HG02763 (cell line): ENCODE measurements at regions not wholly inside any gene's neighbourhood (a gene's known extent, or its start where the extent isn't known, plus 50 kb on each side); places are given as distances from the start of the nearest gene placed in this dataset.

Experiments used
- ATAC-seq: cut with Tn5 transposase; IDR thresholded peaks from one replicate; pipeline ENCODE4 v1.9.1; 2021; ENCODE audit warnings: mild to moderate bottlenecking, moderate library complexity; ENCODE audit not compliant: unreplicated experiment

DNA sequence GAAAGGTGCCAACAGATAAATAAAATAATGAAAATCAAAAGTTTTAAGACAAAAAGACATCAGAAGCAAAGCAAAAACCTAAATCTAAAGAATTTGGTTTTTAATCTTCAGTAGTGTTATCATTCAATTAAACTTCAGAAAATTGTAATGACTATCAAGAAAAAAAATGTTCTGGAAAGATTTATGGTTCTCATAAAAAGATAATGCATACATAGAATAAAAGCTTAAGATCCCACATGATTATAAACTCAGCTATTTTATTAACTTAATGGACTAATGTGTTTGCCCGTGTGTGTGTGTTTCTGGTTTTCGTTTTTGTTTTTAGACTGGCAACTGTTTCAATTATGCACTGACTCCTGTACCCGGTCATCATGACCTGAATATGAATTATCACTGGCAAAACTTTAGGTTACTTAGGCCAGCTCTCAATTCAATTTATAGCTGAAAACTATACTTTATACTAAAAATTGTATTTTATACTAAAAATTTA is 217.5 kb upstream of the DKK2 start:
- no peak for ATAC-seq

DNA sequence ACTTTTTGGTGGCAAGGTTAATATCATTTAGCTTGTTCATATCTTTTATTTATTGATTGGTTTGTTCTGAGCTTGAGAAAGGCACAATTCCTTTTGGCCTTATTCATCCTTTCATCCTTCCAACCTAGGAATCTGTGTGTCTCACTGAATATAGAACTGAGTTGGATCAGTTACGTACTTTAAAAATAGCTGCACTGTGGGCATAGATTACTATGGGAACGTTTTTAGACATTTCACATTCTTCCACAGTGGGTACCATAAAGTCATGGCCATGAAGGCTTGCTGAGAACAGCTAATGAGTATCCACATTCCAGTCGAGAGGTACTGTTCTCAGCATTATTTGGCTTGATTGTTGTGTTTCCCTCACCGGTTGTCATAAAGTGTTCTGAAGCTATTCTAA is 217.0 kb upstream of the DKK2 start:
- no peak for ATAC-seq

DNA sequence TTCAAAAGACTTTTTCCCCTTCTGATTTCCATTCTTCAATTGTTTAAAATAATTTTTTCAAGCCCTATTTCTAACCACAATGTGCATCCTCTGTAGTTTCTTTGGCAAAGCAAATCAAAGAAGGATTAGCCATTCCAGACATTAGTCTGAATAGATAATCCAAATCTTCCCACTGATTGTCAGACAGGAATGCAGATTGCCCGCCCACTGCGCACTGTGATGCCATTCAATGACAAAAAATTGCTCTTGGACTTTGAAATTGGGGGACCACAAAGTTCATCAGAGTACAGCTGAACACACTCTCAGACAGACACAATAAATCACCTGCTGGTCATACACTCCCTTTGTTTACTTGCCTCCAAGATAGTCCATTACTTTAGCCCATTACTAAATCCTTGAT is 216.5 kb upstream of the DKK2 start:
- no peak for ATAC-seq

DNA sequence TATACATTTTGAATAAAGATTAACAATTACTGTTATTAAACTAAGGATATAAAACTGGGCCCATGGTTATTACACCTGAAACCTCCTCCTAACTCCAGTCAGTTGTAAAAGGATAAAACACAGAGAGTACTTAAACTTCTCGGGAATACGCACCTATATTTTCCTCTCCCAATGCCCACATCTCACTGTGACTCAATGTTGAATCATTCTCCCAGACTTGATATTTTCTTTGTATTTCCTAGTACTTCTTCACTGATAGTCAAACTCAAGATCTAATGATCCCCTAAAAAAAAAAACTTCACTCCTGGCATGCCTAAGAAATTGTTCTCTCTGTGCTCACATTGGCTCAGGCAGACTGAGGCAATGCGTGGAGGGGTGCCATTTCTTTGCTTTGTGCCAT is 212.5 kb upstream of the DKK2 start:
- no peak for ATAC-seq

DNA sequence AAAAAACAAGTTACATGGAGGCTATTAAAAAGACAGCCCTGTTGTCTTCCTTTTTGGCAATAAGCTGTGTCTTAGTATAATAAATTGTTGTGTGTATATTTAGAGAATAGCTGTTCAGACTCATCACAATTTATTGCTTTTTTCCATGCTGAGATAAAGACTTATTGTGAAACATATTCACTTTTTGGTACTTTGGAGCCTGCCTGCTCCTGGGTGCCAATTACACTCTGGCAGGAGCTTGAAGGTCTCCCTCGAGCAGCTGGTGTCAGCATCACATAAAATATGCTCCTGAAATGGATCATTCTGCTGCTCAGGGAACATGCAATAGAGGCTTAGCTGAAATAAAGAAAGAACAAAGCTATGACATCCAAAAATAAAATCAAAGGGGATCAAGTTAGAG is 211.6 kb upstream of the DKK2 start:
- no peak for ATAC-seq

DNA sequence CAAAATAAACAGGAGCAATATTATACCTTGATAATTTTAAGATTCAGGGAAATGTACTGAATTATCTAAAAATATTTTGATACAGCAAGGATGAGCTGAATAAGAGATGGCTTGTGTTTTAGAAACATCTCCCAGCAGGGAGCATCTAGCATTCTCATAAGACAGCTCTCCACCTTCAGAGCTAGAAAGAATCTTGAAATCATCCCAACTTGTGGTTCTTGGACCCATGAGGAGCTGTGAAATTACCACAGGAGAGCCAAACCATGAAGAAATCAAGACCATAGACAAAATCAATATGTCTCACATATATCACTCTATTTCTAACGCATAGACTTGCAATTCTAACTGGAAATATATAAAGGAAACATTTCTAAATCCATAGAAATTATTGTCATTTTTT is 210.6 kb upstream of the DKK2 start:
- no peak for ATAC-seq

DNA sequence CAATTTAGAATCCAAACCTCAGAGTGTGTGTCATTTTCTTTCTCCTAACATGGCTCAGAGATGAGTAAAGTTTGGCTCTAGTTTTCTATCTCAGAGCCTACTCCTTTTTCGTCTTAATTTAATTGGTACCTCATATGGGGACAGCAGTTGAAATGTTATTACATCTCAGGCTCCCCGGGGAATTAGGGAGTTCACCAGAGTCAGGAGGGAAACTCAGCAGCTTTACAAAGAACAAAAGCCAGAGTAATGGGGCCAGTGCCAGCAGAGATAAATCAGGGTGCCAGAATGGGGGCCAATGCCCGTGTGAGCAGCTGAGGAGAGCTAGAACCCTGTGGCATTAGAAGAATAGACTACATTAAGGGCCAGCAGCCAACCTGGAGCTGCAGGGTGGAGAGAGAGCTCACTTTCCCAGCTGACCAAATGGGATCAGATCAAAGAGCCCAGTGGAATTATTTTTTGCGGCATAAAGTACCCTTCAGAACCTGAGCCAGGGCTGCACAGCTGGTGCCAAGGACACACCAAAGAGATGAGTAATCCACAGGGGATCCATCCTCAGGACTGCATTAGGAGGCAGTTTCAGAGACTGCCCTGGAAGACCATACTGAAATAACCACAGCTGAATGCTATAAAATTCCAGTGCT is 207.1 kb upstream of the DKK2 start:
- ATAC-seq: no peak

DNA sequence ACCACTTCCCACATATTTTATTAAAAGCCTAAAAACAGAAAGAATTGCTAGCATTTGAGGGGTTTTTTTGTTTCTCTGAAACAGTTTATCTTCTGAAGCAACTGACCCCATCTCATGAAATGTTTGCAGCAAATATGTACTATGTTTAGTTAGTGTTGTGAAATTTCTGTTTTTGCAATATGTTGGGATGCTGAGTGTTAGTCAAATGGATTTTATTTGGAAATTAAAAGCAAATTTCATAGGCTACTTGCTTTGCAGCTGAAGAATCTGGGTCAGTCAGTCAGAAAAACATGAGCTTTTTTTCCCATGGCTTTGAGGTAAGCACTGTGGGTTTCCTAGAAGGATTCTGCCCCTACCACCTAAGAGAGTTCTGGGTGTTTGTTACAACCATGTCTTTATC is 184.9 kb upstream of the DKK2 start:
- ATAC-seq: no peak

DNA sequence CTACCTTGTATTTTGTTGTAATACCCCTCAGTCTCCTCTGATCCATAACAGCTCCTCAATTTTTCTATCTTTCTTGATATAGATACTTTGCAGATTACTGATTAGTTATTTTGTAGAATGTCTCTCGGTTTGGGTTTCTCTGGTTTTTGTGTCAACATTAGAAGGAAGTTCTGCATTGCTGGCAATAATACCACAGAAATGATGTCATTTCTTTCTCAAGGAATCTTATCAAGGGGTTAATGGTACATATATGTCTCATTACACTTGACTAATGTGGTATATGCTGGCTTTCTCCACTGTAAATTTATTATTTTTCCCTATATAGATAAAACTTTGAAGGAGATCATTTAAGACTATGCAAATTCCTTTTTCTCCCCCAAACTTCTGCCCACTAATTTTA is 183.6 kb upstream of the DKK2 start:
- ATAC-seq: no peak

DNA sequence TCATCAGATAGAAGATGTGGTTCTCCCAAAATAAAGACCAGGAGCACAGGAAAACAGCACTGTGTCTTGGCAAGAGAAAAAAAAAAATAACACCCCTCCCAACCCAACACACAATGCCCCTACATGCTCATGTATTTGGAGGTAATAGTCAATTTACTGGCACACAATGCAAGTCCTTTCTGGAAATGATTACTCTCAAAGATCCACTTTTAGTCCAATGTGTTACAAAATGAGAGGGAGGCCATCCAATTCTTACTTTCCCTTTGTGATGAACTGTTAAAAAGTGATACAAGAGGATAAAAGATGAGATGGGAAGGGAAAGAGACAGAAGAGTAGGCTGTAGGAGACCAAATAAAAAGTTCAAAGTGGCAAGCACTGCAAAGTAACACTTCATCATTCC is 180.3 kb upstream of the DKK2 start:
- no peak for ATAC-seq

DNA sequence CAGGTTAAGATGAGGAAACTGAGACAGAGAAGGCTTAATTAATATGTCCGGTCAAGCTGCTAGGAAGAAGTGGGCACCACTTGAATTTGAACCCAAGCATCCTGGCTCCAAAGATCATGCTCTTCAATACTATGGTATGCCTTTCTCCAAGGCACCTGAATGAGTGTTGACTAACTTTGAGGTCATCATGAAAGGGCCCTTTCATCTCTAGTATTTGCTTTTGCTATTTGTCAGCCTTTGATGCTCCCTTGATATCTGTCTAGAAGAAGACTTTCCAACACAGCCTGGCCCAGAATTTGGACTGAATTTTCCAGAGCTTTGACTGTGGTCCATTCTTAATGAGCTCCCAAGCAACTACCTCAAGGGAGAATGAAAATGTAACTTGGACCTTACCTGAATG is 179.1 kb upstream of the DKK2 start:
- no peak for ATAC-seq

DNA sequence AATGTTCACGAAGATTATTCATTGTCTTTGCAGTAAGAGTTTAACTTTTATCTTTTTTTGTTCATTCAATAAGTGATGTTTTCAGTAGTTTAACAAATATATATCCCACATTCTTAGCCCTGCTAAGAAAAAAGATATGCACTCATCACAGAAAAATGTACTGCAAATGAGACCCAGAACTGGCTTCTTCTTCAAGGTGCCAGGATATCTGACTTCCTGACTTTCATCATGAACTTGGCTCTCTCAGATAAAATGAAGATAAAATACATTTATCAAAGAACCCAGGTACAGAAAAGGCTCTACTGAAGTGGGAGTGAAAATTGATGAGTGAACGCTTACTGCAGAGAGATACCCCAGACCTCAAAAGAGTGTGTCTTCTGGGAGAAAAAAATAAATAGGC is 177.8 kb upstream of the DKK2 start:
- ATAC-seq: no peak

DNA sequence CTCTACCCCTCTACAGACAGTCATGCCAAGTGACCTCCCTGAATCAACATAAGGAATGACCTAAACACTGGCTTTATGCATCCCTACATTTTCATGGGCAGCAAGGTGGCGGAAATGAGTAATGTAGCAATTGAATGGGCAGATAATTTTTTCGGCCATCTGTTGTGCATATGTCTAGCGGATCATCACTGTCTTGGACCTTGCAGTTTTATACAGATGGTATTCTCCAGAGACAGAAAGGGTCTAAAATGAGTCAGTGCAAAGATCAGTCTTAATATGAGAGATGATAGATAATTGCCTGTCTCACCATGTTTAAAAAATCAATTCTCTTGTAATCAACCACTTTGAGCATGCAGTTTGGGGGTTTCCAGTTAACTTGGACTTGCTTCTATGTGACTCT is 177.3 kb upstream of the DKK2 start:
- no peak for ATAC-seq

DNA sequence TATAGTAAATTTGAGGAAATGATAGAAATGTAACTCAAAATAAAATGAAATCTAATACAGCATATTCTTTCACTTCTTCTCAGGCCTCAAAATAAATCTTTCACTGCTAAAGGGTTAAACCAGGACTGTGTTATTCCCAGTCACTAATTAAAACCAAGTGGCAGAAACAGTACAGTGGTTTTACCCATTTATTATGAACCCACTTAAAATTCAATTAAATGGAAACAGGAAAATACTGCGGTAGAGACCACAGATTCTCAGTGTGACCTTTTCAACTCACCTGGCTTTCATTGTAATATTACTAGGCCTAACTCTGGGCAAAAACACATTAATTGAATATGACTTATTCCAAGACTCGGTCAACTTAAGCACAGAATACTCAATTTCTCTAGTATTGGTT is 176.5 kb upstream of the DKK2 start:
- ATAC-seq: no peak

DNA sequence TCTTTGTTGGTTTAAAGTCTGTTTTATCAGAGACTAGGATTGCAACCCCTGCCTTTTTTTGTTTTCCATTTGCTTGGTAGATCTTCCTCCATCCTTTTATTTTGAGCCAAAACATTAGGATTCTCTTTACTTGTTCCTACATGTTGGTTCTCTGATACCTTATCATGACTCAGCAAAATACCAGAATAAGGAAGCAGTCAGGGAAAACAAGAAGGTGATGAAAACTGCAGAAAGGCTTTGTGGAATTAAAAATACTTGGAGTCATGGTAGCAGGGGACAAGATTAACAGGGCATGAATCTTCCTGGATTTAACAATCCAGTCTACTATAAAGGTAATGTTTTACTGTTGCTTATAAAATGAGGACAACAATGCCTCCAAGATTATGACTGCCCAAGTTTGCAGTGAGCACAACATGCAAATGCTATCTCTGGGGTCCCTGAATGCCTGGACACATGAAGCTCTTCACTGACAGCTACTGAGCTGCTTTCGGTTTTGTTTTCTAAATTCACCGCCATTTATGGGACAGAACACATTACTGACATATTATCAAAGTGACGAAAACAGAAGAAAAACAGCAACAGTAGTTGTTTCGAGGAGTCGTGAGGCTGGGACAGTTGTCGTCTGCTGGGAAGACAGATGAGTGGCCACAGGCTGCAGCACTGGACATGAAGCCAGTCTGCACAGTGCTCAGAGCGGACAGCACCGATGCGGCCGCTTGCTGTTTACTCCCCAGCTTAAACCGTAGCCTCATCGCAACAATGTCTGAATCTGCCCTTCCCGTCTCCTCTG is 174.5 kb upstream of the DKK2 start:
- ATAC-seq: no peak

DNA sequence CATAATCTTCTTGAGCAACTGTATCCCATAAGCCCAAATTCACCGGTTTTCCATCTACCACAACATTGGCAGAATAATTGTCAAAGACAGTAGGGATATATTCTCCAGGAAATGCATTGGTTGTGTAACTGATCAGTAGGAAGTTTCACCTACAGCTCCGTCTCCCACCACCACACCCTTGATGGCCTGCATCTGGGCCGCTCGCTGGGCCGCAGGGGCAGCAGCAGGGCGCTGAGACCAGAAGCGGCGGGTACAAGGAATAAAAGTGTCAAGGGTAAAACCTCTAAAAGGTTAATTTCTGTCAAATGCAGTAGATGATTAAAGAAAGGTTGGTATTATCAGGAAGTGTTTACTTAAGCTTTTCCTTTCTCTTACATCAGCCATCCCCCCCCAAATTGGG is 167.6 kb upstream of the DKK2 start:
- ATAC-seq: no peak

DNA sequence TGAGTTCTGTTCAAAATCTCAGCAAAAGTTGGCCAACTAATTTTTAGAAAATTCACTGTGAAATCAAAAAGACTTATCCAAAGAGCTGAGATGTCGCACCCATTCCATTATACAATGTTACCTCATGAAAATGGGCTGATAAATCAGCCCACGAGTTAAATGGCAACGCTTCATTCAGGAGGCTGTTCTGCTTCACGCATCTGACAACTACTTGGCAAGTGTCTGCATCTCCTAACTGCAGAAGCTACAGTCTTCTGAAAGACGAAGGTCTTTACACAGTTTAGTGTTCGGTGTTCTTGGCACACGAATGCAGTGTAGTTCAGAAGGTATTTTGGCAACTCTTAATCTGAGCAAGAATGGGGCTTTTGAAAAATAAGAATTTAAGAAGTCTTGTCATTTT is 166.6 kb upstream of the DKK2 start:
- no peak for ATAC-seq

DNA sequence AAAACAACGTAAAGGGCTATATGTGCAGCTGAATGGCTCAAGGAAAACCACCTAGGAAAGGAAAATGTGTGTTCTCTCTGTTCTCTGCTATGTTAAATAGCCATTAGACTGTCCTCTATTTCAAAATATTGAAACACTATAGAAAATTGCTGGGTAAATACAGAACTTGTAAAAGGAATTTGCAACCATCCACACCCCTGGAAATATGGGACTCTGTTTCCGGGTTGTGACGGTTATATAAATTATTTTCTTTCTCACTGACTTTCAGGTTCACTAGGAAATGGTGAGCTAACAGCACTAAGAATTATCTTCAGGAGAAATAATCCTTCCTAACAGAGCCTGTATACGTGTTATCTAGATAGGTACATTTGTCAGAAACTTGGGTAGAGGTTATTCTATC is 161.0 kb upstream of the DKK2 start:
- no peak for ATAC-seq

DNA sequence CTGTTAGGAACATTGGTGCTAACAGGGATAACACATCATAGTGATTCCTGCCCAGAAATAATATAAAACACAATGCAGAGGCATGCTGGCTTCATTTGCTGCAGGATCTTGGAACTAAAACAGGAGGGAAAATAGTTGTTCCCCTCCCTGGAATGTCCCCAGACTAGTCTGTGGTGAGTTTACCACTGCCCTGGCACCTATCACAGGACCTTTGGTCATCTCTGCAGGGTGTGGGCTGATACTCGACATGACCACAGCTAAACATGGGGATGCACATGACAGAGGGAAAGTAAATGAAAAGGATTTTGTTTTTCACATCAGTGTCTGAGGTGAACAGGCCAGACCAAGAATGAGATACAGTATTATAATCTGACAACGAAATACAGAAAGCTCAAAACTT is 160.2 kb upstream of the DKK2 start:
- ATAC-seq: no peak

DNA sequence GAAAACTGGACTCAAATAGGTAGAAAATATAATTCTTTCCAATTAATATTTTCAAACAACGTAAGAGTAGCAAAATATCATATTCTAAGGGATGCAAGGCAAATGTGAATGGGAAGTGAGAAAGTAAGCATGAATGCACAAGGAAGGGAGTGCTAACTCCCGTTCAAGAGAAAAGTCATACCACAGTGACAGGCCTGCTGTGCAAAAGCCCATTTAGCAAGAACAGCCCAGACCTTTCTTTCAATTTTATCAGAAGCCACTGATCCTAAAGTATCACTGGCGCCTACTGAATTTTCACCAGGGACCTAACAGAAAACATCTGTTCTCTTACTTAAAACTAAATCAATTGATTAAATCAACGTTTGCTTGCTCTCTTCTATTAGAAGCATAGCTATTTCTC is 157.9 kb upstream of the DKK2 start:
- ATAC-seq: no peak

DNA sequence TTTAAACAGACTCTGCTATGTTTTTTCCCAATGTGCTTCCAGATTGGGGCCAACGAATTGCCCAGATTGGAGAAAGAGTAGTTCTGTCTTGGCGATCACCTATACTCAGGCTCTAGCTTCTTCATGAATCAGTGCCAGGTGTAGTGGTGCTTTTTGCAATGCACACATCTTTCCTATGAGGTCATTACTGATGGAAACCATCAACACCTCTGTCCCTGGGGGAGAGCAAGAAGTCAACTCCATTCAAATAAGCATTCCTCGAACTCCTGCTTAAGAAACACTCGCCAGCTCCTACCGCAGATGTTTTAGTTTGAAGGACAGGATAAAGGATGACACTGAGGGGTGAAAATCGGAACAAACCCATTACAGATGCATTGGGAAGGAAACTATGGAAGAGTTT is 156.5 kb upstream of the DKK2 start:
- no peak for ATAC-seq

DNA sequence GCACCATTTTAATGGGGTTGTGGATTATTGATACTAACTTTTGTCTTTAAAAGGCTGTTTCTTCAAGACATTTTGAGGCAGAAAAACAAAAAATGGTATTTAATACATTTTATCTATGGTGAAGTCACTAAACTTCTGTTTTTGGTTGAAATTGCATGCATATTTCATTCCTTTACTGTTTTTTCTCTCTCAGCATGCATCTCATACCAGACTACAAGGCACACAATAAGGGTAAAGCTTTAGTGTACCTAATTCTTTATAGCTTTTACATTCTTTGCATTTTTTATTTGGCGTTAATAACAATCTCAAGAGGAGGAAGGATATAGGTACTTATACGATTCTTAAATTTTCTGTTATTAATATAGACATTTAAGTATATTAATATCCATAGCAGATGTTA is 151.0 kb upstream of the DKK2 start:
- no peak for ATAC-seq
